Fibroblast of lung (primary cell): ENCODE measurements at regions not wholly inside any gene's neighbourhood (a gene's known extent, or its start where the extent isn't known, plus 50 kb on each side); places are given as distances from the start of the nearest gene placed in this dataset.
"Not testable (repeated sequence)": the region's sequence is repeated elsewhere in the genome, so short reads cannot be mapped to it uniquely, and the experiment has no call there.

Experiments
- EZH2 ChIP-seq: IDR thresholded peaks from 2 replicates; pipeline ENCODE4 v1.5.1; 2012; ENCODE audit warnings: low read length, control low read depth, mild to moderate bottlenecking; ENCODE audit errors: missing control alignments
- TF ChIP-seq, protein P1 (sequence below), 2 donors: IDR thresholded peaks in 1 of 2; conservative IDR thresholded peaks in 1 of 2; 1 replicate in 1 of 2; 2 replicates in 1 of 2; pipeline ENCODE4 v1.5.1; 2011 to 2012; ENCODE audit warnings: low read length in 2 of 2, control low read depth in 1 of 2, inconsistent platforms in 1 of 2, low read depth in 1 of 2, mild to moderate bottlenecking in 1 of 2

DNA sequence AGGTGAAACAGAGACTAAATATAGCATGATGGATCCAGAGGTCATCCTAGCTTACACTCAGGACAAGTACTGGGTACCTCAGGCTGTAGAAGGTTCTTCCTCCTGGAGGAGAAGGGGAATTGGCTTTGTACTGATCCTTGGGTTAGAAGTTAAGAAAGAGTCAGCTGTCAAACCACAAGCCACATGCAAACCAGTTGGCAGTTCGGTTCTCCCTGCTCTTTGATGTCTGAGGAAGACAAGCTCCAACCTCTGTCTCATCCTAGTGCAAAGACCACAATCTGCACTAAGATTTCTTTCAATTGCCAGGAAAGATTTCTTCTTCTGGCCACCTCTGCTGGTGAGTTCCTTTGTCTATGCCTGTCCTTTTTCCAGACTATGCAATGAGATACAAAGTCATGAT lies 203.8 kb downstream of the ATP6V0E2 start:
- TF ChIP-seq, protein P1, sequence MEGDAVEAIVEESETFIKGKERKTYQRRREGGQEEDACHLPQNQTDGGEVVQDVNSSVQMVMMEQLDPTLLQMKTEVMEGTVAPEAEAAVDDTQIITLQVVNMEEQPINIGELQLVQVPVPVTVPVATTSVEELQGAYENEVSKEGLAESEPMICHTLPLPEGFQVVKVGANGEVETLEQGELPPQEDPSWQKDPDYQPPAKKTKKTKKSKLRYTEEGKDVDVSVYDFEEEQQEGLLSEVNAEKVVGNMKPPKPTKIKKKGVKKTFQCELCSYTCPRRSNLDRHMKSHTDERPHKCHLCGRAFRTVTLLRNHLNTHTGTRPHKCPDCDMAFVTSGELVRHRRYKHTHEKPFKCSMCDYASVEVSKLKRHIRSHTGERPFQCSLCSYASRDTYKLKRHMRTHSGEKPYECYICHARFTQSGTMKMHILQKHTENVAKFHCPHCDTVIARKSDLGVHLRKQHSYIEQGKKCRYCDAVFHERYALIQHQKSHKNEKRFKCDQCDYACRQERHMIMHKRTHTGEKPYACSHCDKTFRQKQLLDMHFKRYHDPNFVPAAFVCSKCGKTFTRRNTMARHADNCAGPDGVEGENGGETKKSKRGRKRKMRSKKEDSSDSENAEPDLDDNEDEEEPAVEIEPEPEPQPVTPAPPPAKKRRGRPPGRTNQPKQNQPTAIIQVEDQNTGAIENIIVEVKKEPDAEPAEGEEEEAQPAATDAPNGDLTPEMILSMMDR (conservative IDR thresholded peaks at IDR 0.05 in 1 of 2, IDR thresholded peaks at IDR 0.05 in 1 of 2; ENCODE audit: low read depth in 1 of 2, low read length in 2 of 2): not testable (repeated sequence)
- TF ChIP-seq EZH2: not testable (repeated sequence)
